DOHH2 (cell line): ENCODE measurements at regions not wholly inside any gene's neighbourhood (a gene's known extent, or its start where the extent isn't known, plus 50 kb on each side); places are given as distances from the start of the nearest gene placed in this dataset.

Experiments used
- CTCF ChIP-seq: fragments of 200-600 bp; sonication (generic); IDR thresholded peaks from one replicate; pipeline ENCODE4 v1.5.1; 2014; ENCODE audit warnings: antibody characterized with exemption, mild to moderate bottlenecking, low read depth, low read length; ENCODE audit not compliant: poor library complexity, severe bottlenecking
- EZH2phosphoT487 ChIP-seq: fragments of 200-600 bp; sonication (generic); IDR thresholded peaks from 2 replicates; pipeline ENCODE4 v1.6.1; 2017; ENCODE audit warnings: borderline replicate concordance, mild to moderate bottlenecking, antibody characterized with exemption, low read length, moderate library complexity, mixed read lengths

- no peak for TF ChIP-seq CTCF
- TF ChIP-seq EZH2phosphoT487: no peak
Measured at GRCh38 chr7:42700406-42701327, 211.2 kb downstream of the C7orf25 start.
